Activated CD8-positive, alpha-beta memory T cell treated with anti-CD3 and anti-CD28 coated beads for 4 hours (primary cell): ENCODE measurements at regions not wholly inside any gene's neighbourhood (a gene's known extent, or its start where the extent isn't known, plus 50 kb on each side); places are given as distances from the start of the nearest gene placed in this dataset.

Experiments used
- DNase-seq, 2 donors: peaks; one replicate each; pipeline ENCODE4 v3.0.0-alpha.2; 2020; ENCODE audit warnings: low read depth in 2 of 2

DNA sequence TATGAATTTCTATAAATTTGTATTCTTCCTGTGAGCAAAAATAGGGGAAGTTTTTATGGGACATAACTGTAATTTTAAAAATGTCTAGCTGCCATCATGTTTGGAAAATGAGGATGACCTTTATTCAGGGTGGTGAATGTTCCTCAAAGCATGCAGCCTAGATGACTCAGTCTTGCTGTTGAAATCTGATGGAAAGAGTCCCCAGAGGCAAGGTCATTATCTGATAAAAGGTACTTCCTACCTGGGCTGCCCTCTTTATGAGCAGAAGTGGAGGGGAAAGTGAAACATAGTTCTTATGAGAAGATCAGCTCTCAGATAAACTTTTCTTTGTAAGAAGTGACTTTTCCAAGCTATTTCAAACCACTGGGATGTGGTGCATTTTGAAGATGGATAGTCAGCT lies 1144.7 kb upstream of the PIK3C3 start:
- DNase-seq: no peak

DNA sequence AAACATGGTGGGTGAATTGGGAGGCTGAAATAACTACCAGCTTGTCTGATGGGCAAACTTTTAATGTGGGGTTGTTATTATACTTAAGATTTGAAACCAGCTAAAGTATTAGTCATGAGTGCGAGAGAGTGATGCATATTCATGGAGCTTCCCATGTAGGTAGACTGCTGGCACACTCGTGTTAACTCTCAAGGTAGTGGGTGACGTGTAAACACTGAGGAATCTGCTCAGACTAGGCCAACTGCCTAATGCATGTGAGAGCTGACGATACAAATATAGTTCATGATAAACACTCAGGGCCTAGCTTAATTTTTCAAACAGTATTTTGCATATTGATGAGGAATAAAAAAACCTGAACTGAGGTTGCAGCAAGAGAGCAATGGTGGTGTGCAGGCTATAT lies 1165.7 kb upstream of the PIK3C3 start:
- DNase-seq: no peak

DNA sequence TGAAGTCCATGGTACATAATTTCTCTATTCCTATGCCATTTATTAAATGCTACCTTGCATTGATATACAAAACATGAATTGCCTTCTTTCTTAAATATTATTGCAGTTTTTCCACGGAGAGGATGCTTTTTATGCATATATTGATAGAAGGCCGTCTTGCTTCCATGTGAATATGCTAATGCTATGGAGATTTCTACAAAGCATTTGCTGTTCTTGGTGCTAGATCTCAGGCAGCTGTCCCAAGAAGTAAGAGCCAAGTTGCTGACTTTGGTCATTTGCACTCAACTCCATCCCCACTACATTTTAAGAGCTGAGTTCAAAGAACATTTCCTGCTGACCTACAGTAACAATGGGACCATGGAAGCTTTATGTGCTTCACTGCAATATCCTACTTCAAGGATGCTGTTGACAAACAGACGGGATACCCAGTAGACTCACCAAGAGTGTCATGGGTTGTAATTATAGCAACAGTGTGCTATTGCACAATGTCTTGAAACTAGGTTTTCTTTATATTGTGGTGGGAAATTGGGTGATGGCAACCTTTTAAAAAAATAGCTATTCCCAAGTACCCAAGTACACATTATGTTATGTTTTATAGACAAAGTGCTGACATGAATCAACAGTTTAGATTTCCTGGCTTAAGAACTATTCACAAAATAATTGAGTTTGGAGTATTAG lies 1172.4 kb upstream of the PIK3C3 start:
- DNase-seq: no peak

DNA sequence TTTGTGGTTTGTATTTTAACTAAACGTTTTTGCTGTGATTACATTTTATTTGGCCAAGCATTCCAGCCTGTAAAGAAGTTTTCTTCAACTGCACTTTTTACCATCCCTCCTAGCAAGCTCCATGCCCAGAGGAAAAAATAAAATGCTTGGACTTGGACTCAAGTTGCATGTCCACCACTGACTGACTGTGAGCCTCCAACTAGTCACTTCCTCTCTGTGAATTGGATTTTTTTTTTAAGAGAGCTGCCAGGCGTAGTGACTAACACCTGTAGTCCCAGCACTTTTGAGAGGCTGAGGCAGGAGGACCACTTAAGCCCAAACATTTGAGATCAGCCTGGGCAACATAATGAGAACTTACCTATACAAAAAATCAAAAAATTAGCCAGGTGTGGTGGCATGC lies 1185.2 kb upstream of the PIK3C3 start:
- DNase-seq: no peak

DNA sequence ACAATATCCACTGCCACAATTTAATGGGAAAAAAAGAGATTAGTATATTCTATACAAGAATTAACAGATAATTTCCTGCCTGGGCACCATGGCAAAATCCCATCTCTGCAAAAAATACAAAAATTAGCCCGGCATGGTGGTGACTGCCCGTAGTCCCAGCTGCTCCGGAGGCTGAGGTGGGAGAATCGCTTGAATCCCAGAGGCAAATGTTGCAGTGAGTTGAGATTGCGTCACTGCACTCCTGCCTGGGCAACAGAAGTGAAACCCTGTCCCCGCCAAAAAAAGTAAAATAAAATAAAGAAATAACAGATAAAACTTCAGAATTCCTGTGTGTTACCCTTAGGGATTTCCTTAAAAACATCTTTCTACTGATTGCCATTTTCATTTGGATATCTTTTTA lies 1194.8 kb upstream of the PIK3C3 start:
- DNase-seq: no peak

DNA sequence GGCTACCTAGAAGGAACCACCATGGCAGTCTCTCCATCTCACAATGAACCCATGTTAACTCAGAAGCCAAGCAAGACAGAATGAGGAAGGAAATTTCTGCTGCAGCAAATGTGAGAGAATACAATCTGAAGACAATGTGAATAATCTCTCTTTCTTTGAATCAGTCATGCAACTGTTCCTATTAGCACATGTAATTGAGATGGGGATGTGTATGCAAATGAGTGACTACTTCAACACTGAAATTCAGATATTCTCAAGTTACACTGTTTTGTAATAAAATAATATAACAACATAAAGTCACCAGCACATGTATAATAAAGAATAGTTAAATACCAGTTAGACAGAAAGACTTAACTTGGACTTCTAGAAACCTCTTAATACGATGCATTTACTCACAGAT lies 1200.6 kb upstream of the PIK3C3 start:
- no peak for DNase-seq

DNA sequence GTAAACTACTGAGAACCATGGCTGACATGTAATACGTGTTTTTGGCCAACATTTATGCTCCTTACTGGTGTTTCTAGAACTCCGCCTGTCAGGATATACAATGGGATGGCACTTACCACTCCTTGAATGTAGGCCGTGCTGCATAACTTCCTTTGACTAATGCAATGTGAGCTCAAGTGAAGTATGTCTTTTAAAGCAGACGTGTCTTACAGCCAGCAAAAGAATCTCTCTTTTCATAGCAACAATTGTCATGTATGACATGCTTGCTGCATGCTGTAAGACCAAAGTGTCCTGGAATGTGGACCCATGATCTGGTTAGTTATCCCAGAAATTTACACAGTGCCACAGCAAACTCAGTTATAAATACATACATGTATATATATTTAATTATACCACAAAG lies 1202.7 kb upstream of the PIK3C3 start:
- DNase-seq: no peak

DNA sequence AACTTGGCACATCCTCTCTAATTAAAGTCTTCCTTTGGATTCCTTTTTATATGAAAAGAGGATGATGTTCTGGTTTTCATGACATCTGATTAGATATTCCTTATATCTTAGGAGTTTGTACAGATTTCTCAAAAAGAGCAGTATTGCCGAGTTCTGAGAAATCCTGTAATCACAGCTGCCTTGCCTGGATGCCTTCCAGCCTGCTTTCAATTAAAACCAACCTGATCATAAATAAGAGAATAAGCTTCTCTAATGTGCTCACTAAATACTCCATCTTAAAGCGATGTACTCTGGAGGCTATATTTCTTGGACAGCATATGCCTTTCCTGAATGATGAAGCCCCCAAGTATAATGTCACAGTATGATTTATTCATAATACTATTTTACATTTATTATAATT lies 1203.8 kb upstream of the PIK3C3 start:
- no peak for DNase-seq

DNA sequence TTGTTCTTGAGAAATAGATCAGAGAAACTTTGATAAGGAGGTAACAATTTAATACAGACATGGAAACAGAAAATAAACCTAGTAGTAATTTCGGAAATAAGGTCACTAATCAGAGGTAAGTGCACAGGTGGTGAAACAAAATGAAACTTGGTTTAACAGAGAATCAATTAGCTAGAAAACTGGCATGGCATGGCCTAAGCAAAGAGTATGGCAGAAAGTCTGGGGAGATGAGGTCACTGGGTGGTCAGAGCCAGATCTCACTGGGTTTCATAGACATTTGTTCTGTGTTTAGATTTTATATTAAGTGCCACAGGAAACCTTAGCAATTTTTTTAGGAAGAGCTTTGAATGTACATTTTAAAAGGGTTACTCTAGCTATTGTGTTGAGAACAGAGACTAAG lies 1216.0 kb upstream of the PIK3C3 start:
- DNase-seq: no peak

DNA sequence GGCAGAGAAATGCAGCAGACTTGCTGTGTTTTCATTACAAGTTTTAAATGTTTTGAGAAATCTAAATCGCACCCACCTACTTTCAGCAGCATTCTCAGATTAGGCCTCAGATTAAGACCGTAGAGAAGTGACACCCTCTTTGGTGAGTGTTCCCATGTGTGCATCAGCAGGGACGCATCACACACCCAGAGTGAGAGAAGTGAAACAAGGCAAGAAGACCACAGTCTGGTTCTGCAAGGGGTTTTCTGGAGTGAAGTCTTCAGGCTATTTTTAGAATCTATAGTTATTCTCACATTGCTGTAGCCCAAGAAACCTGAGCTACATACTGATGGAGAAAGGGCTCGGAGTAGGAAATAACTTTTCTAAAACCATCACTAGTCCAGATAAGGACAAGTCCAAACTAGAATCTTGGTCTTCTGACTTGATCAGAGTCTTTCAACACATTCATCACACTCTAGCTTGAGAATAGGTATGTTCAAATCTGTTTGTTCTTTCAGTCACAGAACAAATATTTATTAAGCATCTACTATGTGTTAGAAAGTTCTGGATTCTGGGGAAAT lies 1216.6 kb upstream of the PIK3C3 start:
- no peak for DNase-seq

DNA sequence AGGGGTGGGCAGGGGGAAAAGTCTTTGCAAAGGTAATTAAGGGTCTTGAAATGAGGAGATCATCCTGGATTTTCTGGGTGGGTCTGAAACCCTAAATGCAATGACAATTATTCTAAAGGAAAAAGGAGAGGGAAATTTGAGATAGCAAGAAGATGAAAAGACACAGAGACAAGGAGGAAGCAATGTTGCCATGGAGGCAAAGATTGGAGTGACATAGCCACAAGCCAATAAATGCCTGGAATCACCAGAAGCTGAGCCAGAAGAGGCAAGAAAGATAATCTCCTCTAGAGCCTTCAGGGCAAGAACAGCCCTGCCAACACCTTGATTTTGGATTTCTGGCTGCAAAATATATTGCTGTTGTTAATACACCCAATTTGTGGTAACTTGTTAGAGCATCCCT lies 1246.3 kb upstream of the PIK3C3 start:
- no peak for DNase-seq

DNA sequence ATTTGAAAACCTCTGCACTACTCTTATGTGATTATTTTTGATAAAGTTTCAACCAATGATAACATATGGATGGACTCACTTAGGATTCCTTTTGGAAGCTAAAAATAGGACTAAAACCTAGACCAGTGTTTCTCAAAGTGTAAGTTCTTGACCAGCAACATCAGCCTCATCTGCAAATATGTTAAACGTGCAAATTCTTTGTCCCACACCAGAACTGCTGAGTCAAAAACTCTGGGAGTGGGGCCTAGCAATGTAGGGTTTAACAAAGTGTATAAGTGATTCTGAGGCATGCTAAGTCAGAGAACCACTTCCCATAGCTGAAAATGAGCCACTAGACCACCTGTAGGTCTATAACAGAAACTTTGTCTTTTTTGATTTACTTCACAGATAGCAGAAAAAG lies 1247.2 kb upstream of the PIK3C3 start:
- no peak for DNase-seq

DNA sequence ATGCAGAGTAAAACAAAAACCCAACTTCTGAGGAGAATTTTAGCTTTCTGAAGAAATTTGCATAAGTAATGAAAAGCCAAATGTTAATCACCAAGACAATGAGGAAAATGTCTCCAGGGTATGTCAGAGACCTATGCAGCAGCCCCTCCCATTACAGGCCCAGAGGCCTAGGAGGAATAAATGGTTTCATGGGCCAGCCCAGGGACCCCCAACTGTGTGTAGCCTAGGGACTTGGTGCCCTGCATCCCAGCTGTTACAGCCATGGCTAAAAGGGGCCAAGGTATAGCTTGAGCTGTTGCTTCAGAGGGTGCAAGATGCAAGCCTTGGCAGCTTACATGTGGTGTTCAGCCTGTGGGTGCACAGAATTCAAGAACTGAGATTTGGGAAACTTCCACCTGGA lies 1256.9 kb upstream of the PIK3C3 start:
- DNase-seq: no peak

DNA sequence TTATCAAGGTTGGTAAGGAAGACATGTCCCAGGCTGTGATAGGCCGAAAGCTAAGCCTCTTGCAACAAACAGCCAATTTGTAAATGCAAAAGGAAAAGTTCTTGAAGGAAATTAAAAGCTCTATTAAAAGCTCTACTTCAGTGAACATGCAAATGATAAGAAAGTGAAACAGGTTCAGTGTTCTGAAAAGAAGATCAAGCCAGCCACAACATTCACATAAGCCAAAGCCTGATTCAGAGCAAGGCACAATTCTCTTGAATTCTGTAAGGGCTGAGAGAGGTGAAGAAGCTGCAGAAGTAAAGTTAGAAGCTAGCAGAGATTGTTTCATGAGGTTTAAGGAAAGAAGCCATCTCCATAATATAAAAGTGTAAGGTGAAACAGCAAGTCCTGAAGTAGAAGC lies 1259.5 kb upstream of the PIK3C3 start:
- DNase-seq: no peak

DNA sequence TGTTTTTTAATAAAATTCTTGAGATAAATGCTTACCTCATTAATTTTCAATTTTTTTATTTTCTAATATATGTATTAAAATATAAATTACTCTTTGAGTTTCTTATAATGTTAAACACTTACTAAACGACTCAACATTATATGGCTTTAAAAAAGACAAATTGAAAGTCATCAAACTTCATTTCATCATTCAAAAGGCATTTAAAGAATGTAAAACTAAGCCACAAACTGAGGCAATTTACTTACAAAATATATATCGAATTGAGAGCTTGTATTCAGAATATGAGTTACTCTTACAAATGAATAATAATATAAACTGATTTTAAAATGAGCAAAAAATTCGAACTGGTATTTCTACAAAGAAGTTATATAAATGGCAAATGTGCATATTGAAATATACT lies 1262.2 kb upstream of the PIK3C3 start:
- DNase-seq: no peak

DNA sequence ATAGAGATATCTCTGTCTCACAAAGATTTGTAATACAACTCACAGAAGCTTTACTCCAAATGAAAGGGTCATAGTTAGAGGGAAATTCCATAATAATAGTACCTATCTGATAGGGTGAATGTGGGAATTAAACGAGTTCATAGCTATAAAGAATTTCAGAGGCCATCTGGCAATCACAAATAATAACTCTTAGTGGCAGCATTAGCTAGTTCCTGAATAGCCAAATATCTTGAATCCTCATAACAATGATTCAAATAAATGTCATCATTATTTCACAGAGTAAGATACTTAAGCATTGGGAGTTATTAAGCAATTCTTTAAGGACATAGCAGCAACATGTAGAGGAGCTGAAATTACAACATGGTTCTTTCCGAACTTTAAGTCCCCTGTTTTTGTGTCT lies 1265.0 kb upstream of the PIK3C3 start:
- DNase-seq: no peak

DNA sequence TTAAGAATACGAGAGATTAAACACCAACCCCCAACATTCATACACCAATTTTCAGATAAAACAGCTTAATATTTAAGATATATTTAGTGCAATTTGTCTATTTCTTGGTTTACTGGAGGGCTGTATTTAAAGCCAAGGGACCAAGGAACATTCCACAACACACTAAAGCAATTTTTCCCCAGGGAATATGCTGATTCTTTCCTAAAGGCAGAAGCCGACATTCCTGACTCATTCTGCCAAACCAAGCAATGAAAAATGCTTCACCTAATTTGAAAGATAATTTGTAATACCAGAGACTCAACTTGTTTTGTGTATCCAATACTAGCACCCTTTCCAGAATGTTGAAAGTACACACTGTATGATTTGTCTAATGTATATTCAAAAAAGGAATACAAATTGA lies 1267.6 kb upstream of the PIK3C3 start:
- no peak for DNase-seq

DNA sequence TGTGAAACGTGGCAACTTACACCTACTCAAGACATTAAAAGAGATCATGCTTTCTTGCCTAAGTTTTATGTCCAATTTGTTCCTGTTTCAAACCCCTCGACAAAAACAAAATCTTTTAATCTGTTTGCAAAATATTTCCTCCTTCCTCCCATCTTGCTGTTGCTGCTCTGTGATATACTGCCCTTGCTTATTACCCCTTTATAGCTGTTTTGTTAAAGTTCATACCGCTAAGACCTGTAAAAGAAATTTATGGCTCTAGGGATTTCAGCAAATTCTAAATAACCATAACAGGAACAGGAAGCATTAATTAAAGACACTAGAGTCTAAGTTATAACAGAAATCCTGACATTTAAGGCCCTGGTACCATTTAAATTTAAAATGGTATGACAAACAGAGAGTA lies 1268.2 kb upstream of the PIK3C3 start:
- no peak for DNase-seq

DNA sequence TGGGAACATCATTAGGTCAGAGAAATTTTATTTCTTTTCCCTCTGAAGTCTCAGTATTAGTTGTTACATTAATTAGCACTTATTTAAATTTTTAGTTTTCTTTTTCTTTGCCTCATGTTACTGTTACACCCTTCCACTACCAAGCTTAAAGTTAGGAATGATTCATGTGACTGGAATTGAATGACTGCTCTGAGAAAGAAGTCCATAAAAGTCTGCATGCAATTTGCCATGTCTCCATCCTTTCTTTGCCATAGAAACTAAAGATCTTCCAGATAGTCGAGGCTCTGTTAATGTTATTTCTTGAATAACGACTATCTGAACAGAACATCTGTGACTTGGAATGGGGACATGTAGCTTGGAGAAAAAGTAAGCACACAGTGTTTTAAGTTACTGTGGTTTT lies 1269.8 kb upstream of the PIK3C3 start:
- no peak for DNase-seq

DNA sequence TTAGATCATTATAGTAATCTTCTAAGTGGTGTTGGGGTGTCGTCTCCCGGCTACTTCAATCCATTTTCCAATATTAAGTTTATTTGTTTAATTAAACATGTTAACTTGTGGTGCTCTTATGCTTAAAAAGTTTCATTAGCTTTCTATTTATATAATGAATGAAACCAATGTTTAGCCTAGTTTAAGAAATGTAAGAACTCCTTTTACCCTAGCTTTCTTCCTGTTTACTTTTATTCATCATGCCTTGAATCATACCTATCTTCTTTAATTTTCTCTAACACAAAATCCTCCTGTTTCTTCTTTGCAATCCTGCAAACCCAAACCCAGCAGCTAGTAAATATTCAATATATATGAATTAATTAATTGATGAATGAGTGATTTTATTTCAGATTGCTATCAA lies 1276.7 kb upstream of the PIK3C3 start:
- no peak for DNase-seq

DNA sequence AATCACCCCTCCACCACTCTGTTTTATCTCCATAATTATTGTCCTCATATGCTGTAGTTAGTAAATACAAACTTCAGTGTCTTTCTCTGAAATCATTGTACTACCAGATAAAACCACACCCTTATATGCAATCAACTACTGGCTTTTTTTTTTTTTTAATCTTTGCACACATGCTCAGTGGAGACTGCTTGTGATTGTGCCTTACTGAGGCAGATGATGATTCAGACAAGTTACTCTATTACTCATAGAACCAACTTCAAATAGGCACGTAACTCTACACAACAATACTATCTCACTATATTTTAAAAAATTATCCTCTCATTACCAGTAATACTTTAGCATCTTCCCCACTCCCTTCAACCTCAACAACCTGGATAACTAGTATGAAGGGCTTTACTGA lies 1278.4 kb upstream of the PIK3C3 start:
- DNase-seq: no peak

DNA sequence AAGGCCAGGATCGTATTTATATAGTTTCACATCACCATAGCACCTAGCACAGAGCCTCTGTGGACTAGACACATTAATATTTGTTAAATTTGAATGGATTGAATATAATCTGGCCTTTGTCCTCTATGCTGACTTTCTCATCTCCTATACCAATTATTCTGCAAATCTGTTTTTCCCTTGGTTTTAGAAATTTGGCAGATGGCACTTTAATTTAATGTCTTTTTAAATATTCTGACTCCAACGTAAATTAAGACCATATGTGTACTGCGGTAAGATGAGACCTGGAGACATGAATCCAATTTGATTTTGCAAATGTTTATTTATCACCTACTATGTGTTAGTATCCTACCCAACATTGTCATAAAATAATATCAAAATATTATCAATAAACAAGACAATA lies 1281.9 kb upstream of the PIK3C3 start:
- DNase-seq: no peak

DNA sequence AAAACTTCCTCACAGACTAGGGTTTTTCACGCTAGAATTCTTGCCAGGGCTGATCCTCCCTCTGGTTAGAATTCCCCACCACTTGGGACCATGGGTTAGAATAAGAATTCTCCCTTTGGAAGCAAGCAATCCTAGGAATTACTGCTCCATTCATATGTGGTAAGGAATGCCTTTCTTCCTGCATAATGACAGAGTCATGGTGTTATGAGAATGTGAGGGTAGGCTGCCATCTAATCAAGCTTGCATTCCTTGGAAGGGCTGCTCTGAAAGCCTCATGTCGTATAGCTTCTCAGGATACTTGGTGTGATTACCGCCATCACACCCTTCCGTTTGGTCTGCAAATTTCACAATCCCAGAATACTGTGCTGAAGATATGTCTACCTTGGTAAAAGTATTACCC lies 1282.4 kb upstream of the PIK3C3 start:
- no peak for DNase-seq

DNA sequence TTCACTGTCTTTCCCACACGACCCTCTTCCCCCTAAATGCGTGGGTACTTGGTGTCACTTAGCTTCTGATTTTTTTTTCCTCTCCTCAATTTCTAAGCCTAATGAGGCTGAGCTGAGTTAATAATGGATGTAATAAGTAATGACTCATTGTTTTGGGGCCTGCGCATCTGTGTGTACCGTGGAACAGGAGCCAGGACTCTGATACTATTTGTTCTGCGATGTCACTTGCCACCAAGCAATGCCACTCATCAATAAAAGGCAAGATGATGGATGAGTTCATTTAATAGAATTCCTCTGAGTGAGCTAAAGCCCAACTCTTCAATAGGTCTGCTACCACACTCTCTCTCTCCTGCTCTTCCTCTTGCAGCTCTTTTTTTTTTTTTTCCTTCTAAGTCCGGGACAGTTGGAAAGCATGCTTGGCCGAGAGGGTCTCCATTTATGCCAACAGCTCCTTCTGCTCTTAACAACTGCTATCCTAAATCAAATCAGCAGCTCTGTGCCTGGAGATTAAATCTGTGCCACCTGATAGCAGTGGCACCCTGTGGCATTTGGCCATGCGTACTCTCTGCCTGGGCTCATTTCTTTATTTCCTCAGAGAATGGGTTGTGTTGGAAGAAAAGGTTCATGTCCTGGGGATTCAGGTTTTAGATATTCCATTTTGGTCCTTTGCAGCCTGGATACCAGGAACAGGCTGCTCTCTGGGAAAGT lies 1284.2 kb upstream of the PIK3C3 start:
- no peak for DNase-seq
